Stimulated activated CD4-positive, alpha-beta T cell treated with anti-CD3 and anti-CD28 coated beads, Interleukin-12 subunit alpha, Interleukin-12 subunit beta, amount 100 ng/mL, for 48 hours (primary cell): ENCODE measurements at regions not wholly inside any gene's neighbourhood (a gene's known extent, or its start where the extent isn't known, plus 50 kb on each side); places are given as distances from the start of the nearest gene placed in this dataset.

Experiments
- DNase-seq, 3 donors: peaks; one replicate each; pipeline ENCODE4 v3.0.0-alpha.2; 2020; ENCODE audit warnings: low read depth in 2 of 3, low spot score in 1 of 3

GRCh38 chr7:109996411-109996810, 1094.5 kb upstream of the LRRN3 start:
- DNase-seq: no peak

DNA sequence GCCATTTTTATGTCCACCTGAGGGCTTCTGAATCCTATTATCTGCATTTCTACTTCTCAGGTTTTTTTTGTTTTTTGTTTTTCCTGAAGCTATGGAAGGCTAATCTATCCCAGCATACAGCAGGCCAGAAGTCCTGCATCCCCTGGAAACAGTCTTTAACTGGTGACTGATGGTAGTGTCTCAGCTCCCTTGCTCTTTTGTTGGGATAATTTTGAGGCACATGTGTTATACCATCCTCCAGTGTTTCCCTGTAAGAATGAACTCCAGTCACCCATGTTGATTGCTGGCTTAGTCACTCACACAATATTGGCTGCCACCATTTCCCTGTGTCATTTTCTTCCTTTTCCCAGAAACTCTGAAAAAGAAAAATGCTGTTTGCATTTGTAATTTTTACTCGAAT, 1094.0 kb upstream of the LRRN3 start:
- no peak for DNase-seq

DNA sequence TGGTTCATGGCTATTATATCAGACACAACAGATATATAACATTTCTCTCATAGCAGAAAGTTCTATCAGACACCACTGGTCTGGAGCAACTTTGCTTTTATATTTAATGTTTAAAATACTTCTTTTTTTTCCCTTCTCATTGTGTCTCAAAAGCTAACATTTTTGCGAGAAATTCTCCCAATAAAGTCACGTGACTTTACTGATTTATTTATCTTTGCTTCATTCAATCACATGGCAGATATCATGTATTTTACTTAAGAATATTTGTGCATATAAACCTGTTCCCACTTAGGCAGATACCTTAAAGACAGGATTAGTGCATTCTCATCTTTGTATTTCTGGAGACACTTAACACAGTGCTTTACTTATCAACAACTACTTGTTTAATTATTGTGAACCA, 1093.1 kb upstream of the LRRN3 start:
- no peak for DNase-seq

GRCh38 chr7:110001254-110001938, 1089.5 kb upstream of the LRRN3 start:
- no peak for DNase-seq

DNA sequence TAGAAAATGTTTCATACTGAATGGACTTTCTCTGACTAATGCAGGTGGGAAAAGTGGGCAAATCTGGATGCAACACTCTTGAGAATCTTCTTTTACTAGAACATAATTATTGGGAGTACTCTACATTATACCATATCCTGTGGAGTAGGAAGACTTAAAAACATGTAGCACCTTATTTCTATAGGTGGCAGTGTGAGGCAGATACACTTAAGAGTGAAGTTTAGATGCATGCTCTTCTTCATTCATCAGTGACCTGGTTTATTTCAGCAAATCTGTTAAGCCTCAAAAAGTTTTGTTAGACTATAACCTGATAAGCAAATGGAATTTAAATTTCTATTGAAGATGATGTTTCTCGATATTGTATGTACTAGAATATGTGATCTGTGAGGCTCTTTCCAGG, 1087.1 kb upstream of the LRRN3 start:
- DNase-seq: no peak

GRCh38 chr7:110007320-110008063, 1083.4 kb upstream of the LRRN3 start:
- DNase-seq: no peak

- DNase-seq: no peak
Measured at GRCh38 chr7:110010359-110010758, 1080.6 kb upstream of the LRRN3 start.

DNA sequence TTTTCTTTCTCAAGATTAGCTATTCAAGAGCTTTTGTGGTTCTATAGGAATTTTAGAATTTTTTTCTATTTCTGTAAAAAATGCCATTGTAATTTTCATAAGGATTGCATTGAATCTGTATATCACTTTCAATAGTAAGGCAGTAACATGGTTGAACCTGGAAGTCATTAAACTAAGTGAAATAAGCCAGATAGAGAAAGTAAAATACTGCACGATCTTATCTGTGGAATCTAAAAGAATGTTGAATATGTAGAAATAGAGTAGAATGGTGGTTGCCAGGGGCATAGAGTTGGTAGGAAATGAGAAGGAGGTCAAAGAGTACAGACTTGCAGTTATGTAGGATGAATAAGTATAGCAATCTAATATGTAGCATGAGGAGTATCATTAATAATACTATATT, 1073.5 kb upstream of the LRRN3 start:
- DNase-seq: no peak

DNA sequence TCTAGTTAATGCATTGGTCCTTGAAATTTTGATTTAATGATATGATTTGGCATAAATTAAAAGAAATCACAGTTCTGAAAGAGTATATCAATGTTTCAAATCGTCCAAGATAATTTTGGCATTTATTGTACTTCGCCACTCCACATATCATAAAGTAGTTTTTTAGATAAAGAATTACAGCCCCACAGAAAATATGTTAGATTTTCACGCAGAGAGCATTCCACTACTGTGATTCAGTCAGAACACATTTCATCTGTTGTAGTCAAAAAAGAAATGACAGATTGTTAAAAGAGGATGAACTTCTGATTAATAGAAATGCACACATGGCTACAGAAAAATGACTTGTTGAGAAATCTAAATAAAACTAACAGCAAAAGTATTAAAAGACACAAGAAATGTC, 1063.5 kb upstream of the LRRN3 start:
- DNase-seq: no peak

DNA sequence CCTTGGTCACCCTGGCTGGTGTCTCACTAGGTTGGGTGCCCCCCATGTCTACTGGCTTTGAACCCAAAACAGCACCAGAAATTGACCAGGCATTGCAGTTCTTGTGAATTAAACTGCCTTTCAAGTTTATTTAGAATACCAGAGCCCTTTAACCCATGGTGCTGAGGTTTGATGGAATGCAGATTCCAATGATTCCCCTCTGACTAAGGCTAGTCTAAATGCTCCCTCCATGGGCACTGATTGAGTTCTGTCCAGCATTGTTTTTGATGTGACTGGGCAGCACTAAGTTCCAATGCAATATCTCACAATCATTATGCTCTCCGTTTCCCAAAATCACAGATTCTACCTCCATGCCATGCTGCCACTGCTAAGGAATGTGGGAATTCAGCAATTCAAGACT, 1047.4 kb upstream of the LRRN3 start:
- DNase-seq: no peak

- DNase-seq: no peak
Measured at GRCh38 chr7:110050785-110051184, 1040.1 kb upstream of the LRRN3 start.

DNA sequence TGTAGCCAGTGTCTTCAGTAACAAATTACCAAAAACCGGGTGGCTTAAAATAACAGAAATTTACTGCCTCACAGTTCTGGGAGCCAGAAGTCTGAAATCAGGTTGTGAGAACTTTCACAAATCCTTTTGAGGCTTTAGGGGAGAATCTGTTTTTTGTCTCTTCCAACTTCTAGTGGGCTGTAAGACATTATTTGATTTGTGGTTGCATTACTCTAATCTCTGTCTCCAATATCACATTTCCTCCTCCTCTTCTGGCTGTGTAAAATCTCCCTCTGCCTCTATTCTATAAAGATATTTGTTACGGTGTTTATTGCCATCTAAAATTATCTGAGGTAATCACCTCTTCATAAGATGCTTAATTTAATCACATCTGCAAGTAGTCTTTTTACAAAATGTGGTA, 1039.6 kb upstream of the LRRN3 start:
- no peak for DNase-seq

DNA sequence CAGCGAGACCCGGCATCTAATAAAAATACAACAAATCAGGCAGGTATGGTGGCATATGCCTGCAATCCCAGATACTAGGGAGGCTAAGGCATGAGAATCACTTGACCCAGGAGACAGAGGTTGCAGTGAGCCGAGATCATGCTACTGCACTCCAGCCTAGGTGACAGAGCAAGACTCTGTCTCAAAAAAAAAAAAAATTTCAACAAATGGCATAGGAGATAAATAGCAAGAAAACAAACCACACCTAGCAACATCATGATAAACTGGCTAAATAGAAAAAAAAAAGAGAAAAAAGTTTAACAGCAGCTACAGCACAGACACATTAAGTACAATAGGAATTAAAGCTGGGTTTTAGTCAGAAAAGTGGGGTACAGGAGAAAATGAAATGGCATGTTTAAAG, 1034.6 kb upstream of the LRRN3 start:
- DNase-seq: no peak

GRCh38 chr7:110058401-110058800, 1032.5 kb upstream of the LRRN3 start:
- DNase-seq: no peak

GRCh38 chr7:110061387-110061786, 1029.5 kb upstream of the LRRN3 start:
- DNase-seq: no peak

- DNase-seq: no peak
Measured at GRCh38 chr7:110065121-110065520, 1025.8 kb upstream of the LRRN3 start.

GRCh38 chr7:110066843-110067242, 1024.1 kb upstream of the LRRN3 start:
- no peak for DNase-seq

- no peak for DNase-seq
Measured at GRCh38 chr7:110071192-110071591, 1019.7 kb upstream of the LRRN3 start.

DNA sequence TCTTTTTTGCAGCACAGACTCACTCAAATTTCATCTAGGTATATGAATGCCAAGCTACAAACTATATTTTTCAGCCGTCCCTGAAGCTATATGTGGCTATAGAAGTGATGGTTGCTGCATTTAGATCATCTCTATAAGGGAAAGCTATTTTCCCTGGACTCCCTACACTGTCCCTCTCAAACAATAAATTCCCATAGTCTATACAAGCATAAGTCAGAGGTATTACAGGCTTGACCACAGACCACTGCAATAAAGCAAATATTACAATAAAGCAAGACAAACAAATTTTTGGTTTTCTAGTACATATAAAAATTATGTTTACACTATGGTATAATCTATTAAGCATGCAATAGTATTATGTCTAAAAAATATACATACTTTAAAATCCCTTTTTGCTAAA, 1015.5 kb upstream of the LRRN3 start:
- no peak for DNase-seq

GRCh38 chr7:110076194-110076593, 1014.7 kb upstream of the LRRN3 start:
- no peak for DNase-seq

DNA sequence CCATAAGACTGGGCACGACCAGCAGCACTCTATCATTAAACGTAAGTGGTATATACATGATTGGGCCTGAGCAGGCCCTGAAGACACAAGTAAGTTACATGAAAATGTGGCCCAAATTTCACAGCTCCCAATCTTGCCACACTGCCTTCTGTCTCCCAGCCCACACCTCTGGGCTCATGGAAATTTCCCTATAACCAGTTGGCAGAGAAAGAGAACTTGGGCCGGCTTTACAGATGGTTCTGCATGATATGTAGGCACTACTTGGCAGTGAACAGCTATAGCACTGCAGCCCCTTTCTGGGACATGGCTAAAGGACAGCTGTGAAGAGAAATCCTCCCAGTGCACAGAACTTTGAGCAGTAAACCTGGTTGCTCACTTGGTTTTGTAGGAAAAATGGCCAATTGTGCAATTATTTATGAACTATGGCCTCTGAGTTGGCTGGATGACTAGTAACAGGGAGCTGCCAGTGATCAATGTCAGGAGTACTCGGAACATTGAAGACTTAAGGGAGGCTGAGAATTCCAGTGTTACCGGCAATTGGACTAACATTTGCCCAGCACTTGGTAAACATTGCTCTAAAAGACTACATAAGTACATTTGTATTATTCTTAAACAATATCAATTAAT, 1006.6 kb upstream of the LRRN3 start:
- DNase-seq: no peak

DNA sequence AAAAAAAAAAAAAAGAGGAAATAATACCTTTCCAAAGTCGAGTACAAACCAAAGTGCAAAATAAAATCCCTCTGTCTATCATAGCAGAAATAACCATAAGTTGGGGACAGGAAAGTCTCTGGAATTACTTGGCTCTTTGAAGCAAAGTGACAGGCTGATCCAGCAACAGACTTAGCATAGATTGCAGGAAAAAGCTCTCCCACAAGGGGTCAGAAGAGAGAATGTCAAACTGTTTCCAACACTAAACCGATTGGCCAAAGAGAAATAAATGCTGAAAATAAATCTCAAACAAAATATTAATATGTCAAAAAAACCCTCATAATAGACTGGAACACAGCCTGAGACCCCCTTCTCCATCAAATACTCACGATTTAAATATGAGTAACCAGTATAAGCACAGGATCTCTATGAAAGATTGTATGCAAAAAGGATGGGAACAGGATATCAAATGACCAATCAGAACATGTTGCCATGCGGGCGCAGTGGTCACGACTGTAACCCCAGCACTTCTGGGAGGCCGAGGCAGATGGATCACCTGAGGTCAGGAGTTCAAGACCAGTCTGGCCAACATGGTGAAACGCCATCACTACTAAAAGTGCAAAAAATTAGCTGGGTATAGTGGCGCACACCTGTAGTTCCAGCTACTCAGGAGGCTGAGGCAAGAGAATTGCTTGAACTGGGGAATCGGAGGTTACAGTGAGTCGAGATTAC, 1000.7 kb upstream of the LRRN3 start:
- DNase-seq: peak in 1 of 3 donors; percentile 3
